Stimulated activated CD4-positive, alpha-beta T cell treated with anti-CD3 and anti-CD28 coated beads, Interleukin-4, amount 100 ng/mL, for 24 hours (primary cell): ENCODE measurements at regions not wholly inside any gene's neighbourhood (a gene's known extent, or its start where the extent isn't known, plus 50 kb on each side); places are given as distances from the start of the nearest gene placed in this dataset.
"Not testable (repeated sequence)": the region's sequence is repeated elsewhere in the genome, so short reads cannot be mapped to it uniquely, and the experiment has no call there.

Experiments used
- DNase-seq: peaks from one replicate; pipeline ENCODE4 v3.0.0-alpha.2; 2020

- DNase-seq, result no peak
These were observed 168.2 kb upstream of the NLGN4Y start for GRCh38 chrY:14356154-14356553.

- DNase-seq, result no peak
These were observed 163.4 kb upstream of the NLGN4Y start for GRCh38 chrY:14360748-14361500.

- DNase-seq, result no peak
These were observed 150.7 kb upstream of the NLGN4Y start for GRCh38 chrY:14373608-14374007.

- no peak for DNase-seq
These were observed 146.1 kb upstream of the NLGN4Y start for GRCh38 chrY:14378217-14378616.

GRCh38 chrY:14410549-14411030 is 113.7 kb upstream of the NLGN4Y start:
- DNase-seq, result not testable (repeated sequence)

- no peak for DNase-seq
These were observed 113.0 kb upstream of the NLGN4Y start for GRCh38 chrY:14411334-14411733.

GRCh38 chrY:14436546-14436945 is 87.8 kb upstream of the NLGN4Y start:
- DNase-seq, result no peak

- no peak for DNase-seq
These were observed 86.7 kb upstream of the NLGN4Y start for GRCh38 chrY:14437626-14438025.

GRCh38 chrY:14438395-14438794 is 85.9 kb upstream of the NLGN4Y start:
- no peak for DNase-seq

- no peak for DNase-seq
These were observed 79.8 kb upstream of the NLGN4Y start for GRCh38 chrY:14444550-14444949.

- no peak for DNase-seq
These were observed 56.1 kb upstream of the NLGN4Y start for GRCh38 chrY:14468151-14468683.

- no peak for DNase-seq
These were observed 51.9 kb upstream of the NLGN4Y start for GRCh38 chrY:14472421-14472820.

GRCh38 chrY:14473320-14473719 is 51.0 kb upstream of the NLGN4Y start:
- no peak for DNase-seq
